H9 (cell line): ENCODE measurements at regions not wholly inside any gene's neighbourhood (a gene's known extent, or its start where the extent isn't known, plus 50 kb on each side); places are given as distances from the start of the nearest gene placed in this dataset.

Source experiments
- DNase-seq: peaks from one replicate; pipeline ENCODE4 v3.0.0-alpha.2; 2017
- H2AFZ ChIP-seq: one replicate; pipeline ENCODE4 v1.6.1; 2013; ENCODE audit warnings: mild to moderate bottlenecking, low read length, control low read depth, moderate library complexity
- H2AK5ac ChIP-seq: 2 replicates; pipeline ENCODE4 v1.6.1; 2013; ENCODE audit warnings: low read length, control low read depth, mixed read lengths; ENCODE audit not compliant: insufficient read length
- H2BK120ac ChIP-seq: one replicate; pipeline ENCODE4 v1.6.1; 2013; ENCODE audit warnings: low read depth, mild to moderate bottlenecking, low read length, control low read depth, inconsistent platforms; ENCODE audit not compliant: poor library complexity, severe bottlenecking
- H2BK12ac ChIP-seq: 2 replicates; pipeline ENCODE4 v1.6.1; 2013; ENCODE audit warnings: low read length, control low read depth, mixed read lengths, low read depth; ENCODE audit not compliant: insufficient read length
- H2BK15ac ChIP-seq: 2 replicates; pipeline ENCODE4 v1.6.1; 2013; ENCODE audit warnings: low read depth, low read length, control low read depth
- H2BK20ac ChIP-seq: one replicate; pipeline ENCODE4 v1.6.1; 2013; ENCODE audit warnings: low read depth, mild to moderate bottlenecking, low read length, control low read depth, inconsistent platforms; ENCODE audit not compliant: poor library complexity, severe bottlenecking
- H2BK5ac ChIP-seq: 2 replicates; pipeline ENCODE4 v1.6.1; 2013; ENCODE audit warnings: low read length, control low read depth, mixed read lengths; ENCODE audit not compliant: insufficient read length
- H3K14ac ChIP-seq: 2 replicates; pipeline ENCODE4 v1.6.1; 2013; ENCODE audit warnings: low read length, control low read depth; ENCODE audit not compliant: insufficient read depth
- H3K18ac ChIP-seq: 2 replicates; pipeline ENCODE4 v1.6.1; 2013; ENCODE audit warnings: low read depth, mild to moderate bottlenecking, mixed read lengths, low read length, control low read depth; ENCODE audit not compliant: insufficient read length
- H3K23ac ChIP-seq: 2 replicates; pipeline ENCODE4 v1.6.1; 2013; ENCODE audit warnings: low read length, control low read depth, mixed read lengths, low read depth; ENCODE audit not compliant: insufficient read length
- H3K23me2 ChIP-seq: 2 replicates; pipeline ENCODE4 v1.6.1; 2013; ENCODE audit warnings: low read depth, mild to moderate bottlenecking, mixed read lengths, low read length, control low read depth; ENCODE audit not compliant: insufficient read length, poor library complexity, severe bottlenecking
- H3K27ac ChIP-seq: 2 replicates; pipeline ENCODE4 v1.5.1; 2013; ENCODE audit warnings: low read length, control low read depth, mixed read lengths, low read depth; ENCODE audit not compliant: insufficient read length
- H3K27me3 ChIP-seq: 2 replicates; pipeline ENCODE4 v1.6.1; 2013; ENCODE audit warnings: low read length, control low read depth, inconsistent platforms; ENCODE audit not compliant: insufficient read depth
- H3K4ac ChIP-seq: 2 replicates; pipeline ENCODE4 v1.6.1; 2013; ENCODE audit warnings: low read depth, mild to moderate bottlenecking, control low read depth, inconsistent platforms, low read length, moderate library complexity
- H3K4me1 ChIP-seq: 2 replicates; pipeline ENCODE4 v1.6.1; 2013; ENCODE audit warnings: low read length, control low read depth, inconsistent platforms; ENCODE audit not compliant: insufficient read depth
- H3K4me2 ChIP-seq: 2 replicates; pipeline ENCODE4 v1.6.1; 2013; ENCODE audit warnings: low read length, control low read depth, mixed read lengths; ENCODE audit not compliant: insufficient read length, insufficient read depth
- H3K56ac ChIP-seq: 2 replicates; pipeline ENCODE4 v1.6.1; 2013; ENCODE audit warnings: low read depth, mild to moderate bottlenecking, mixed read lengths, low read length, control low read depth; ENCODE audit not compliant: insufficient read length
- H3K79me1 ChIP-seq: 2 replicates; pipeline ENCODE4 v1.6.1; 2013; ENCODE audit warnings: low read depth, mild to moderate bottlenecking, moderate library complexity, low read length, control low read depth, inconsistent platforms; ENCODE audit not compliant: insufficient read depth, poor library complexity, severe bottlenecking
- H3K79me2 ChIP-seq: 2 replicates; pipeline ENCODE4 v1.6.1; 2013; ENCODE audit warnings: low read length, control low read depth, inconsistent platforms; ENCODE audit not compliant: insufficient read depth
- H3K9ac ChIP-seq: 2 replicates; pipeline ENCODE4 v1.6.1; 2013; ENCODE audit warnings: low read length, control low read depth, mixed read lengths; ENCODE audit not compliant: insufficient read length; ENCODE audit errors: extremely low read depth
- H3K9me3 ChIP-seq: one replicate; pipeline ENCODE4 v1.6.1; 2013; ENCODE audit warnings: low read depth, low read length, inconsistent platforms; ENCODE audit not compliant: control insufficient read depth
- H3T11ph ChIP-seq: one replicate; pipeline ENCODE4 v1.6.1; 2013; ENCODE audit warnings: mild to moderate bottlenecking, low read length, control low read depth, inconsistent platforms
- H4K20me1 ChIP-seq: one replicate; pipeline ENCODE4 v1.6.1; 2013; ENCODE audit not compliant: control insufficient read depth, insufficient read length, insufficient read depth
- H4K5ac ChIP-seq: 2 replicates; pipeline ENCODE4 v1.6.1; 2013; ENCODE audit warnings: low read depth, mild to moderate bottlenecking, mixed read lengths, low read length, control low read depth; ENCODE audit not compliant: insufficient read length
- H4K8ac ChIP-seq: replicated peaks from 2 replicates; pipeline ENCODE4 v1.6.1; 2013; ENCODE audit warnings: low read length, control low read depth, mixed read lengths, low read depth; ENCODE audit not compliant: insufficient read length
- H4K91ac ChIP-seq: 2 replicates; pipeline ENCODE4 v1.6.1; 2013; ENCODE audit warnings: low read depth, mild to moderate bottlenecking, moderate library complexity, mixed read lengths, low read length, control low read depth; ENCODE audit not compliant: insufficient read length
- H3K27ac Mint-ChIP-seq, 3 experiments: 2 replicates in 2 of 3; 3 replicates in 1 of 3; pipeline ENCODE4 v1.8.0; 2020 to 2021; ENCODE audit warnings: mixed read lengths in 3 of 3, mild to moderate bottlenecking in 1 of 3, moderate library complexity in 1 of 3
- H3K27me3 Mint-ChIP-seq: 2 replicates; pipeline ENCODE4 v1.8.0; 2021; ENCODE audit warnings: low read depth, mild to moderate bottlenecking, moderate library complexity, mixed read lengths
- H3K36me3 Mint-ChIP-seq, 3 experiments: 2 replicates in 2 of 3; 3 replicates in 1 of 3; pipeline ENCODE4 v1.8.0; 2020 to 2021; ENCODE audit warnings: low read depth in 3 of 3, mixed read lengths in 3 of 3; ENCODE audit not compliant: insufficient read depth in 1 of 3
- H3K4me1 Mint-ChIP-seq, 2 experiments: 2 replicates each; pipeline ENCODE4 v1.8.0; 2020; ENCODE audit warnings: mixed read lengths in 2 of 2
- H3K4me3 Mint-ChIP-seq, 2 experiments: 2 replicates in 1 of 2; 3 replicates in 1 of 2; pipeline ENCODE4 v1.8.0; 2020 to 2021; ENCODE audit warnings: mild to moderate bottlenecking in 2 of 2, mixed read lengths in 2 of 2, moderate library complexity in 1 of 2
- H3K9me3 Mint-ChIP-seq, 2 experiments: 2 replicates in 1 of 2; 3 replicates in 1 of 2; pipeline ENCODE4 v1.8.0; 2020; ENCODE audit warnings: mild to moderate bottlenecking in 2 of 2, mixed read lengths in 2 of 2, moderate library complexity in 1 of 2
- CTCF ChIP-seq: fragments of 200-600 bp; sonication (generic); conservative IDR thresholded peaks from 3 replicates; pipeline ENCODE4 v1.8.0; 2021; ENCODE audit warnings: antibody characterized with exemption, mild to moderate bottlenecking
- WGBS: extraction: QIAGEN DNeasy Blood & Tissue Kit; methylation state at CpG from one replicate; pipeline ENCODE4 v1.1.7; 2013; ENCODE audit warnings: missing lambda C conversion rate, low lambda C conversion rate, mixed read lengths; ENCODE audit not compliant: insufficient read length; ENCODE audit errors: extremely low coverage; 5-methylcytosine and 5-hydroxymethylcytosine counted together

- Histone ChIP-seq H3K9me3 (no peaks in the 10 kb centered on the region), H4K20me1 (no peaks in the 10 kb centered on the region), H3K4me2 (no peak overlapping the region), H3T11ph (no peak overlapping the region), H3K4me1 (no peaks in the 10 kb centered on the region), H3K18ac (no peak overlapping the region), H2BK120ac (no peak overlapping the region), H2BK20ac (no peak overlapping the region), H2BK5ac (no peak overlapping the region), H4K8ac (no peak overlapping the region), H2AFZ (no peak overlapping the region), H2BK12ac (no peak overlapping the region), H2BK15ac (no peak overlapping the region), H3K4ac (no peak overlapping the region), H3K23ac (no peak overlapping the region), H3K27ac (no peak overlapping the region), H4K5ac (no peak overlapping the region), H3K14ac (no peak overlapping the region), H3K9ac (no peak overlapping the region), H3K56ac (no peak overlapping the region), H3K27me3 (no peaks in the 10 kb centered on the region), H3K79me1 (no peaks in the 10 kb centered on the region), H3K23me2 (no peaks in the 10 kb centered on the region), H2AK5ac (no peak overlapping the region), H4K91ac (no peak overlapping the region), H3K79me2 (no peaks in the 10 kb centered on the region)
- WGBS = no CpG with 5 or more reads among the region's 5 CpGs
- peak overlapping the region in 1 of 3 experiments; percentile 71; a peak in 1 of 7 replicates for H3K27ac Mint-ChIP-seq
- no peaks in the 10 kb centered on the region for H3K4me1 Mint-ChIP-seq
- no peak for DNase-seq
- peaks cover 0 to 5% (median 0%) of the 10 kb centered on the region in 3 experiments; a peak in 1 of 7 replicates for H3K36me3 Mint-ChIP-seq
- H3K4me3 Mint-ChIP-seq = no peak overlapping the region
- no peaks in the 10 kb centered on the region for H3K27me3 Mint-ChIP-seq
- peaks cover 0 to 6% of the 10 kb centered on the region in 2 experiments; a peak in 3 of 5 replicates for H3K9me3 Mint-ChIP-seq
- no peak for TF ChIP-seq CTCF
Measured at GRCh38 chr3:82927309-82928253, 1166.1 kb upstream of the GBE1 start.
